Tibial nerve (tissue), 3 donors: ENCODE measurements at regions not wholly inside any gene's neighbourhood (a gene's known extent, or its start where the extent isn't known, plus 50 kb on each side); places are given as distances from the start of the nearest gene placed in this dataset.

ENCODE experiments used
- POLR2A ChIP-seq, 2 donors: fragments of 450-650 bp; IDR thresholded peaks; one replicate each; pipeline ENCODE4 v1.6.1; 2017; ENCODE audit warnings: antibody characterized with exemption in 2 of 2, mild to moderate bottlenecking in 2 of 2, moderate library complexity in 2 of 2
- TF ChIP-seq, protein P1 (sequence below), 5 experiments: fragments of 200-600 bp in 3 of 5; fragments of 450-650 bp in 2 of 5; sonication (generic) in 3 of 5; IDR thresholded peaks; one replicate each; pipeline ENCODE4 v1.5.1; 2016 to 2019; ENCODE audit warnings: antibody characterized with exemption in 5 of 5, mild to moderate bottlenecking in 3 of 5, moderate library complexity in 2 of 5

- TF ChIP-seq, protein P1, sequence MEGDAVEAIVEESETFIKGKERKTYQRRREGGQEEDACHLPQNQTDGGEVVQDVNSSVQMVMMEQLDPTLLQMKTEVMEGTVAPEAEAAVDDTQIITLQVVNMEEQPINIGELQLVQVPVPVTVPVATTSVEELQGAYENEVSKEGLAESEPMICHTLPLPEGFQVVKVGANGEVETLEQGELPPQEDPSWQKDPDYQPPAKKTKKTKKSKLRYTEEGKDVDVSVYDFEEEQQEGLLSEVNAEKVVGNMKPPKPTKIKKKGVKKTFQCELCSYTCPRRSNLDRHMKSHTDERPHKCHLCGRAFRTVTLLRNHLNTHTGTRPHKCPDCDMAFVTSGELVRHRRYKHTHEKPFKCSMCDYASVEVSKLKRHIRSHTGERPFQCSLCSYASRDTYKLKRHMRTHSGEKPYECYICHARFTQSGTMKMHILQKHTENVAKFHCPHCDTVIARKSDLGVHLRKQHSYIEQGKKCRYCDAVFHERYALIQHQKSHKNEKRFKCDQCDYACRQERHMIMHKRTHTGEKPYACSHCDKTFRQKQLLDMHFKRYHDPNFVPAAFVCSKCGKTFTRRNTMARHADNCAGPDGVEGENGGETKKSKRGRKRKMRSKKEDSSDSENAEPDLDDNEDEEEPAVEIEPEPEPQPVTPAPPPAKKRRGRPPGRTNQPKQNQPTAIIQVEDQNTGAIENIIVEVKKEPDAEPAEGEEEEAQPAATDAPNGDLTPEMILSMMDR (IDR thresholded peaks at IDR 0.05), result no peak
- no peak for TF ChIP-seq POLR2A (IDR thresholded peaks at IDR 0.05)
Measured at GRCh38 chr3:64825404-64826120, 137.8 kb upstream of the ADAMTS9 start.
